ENCODE measurements at regions not wholly inside any gene's neighbourhood (a gene's known extent, or its start where the extent isn't known, plus 50 kb on each side); places are given as distances from the start of the nearest gene placed in this dataset.

DNA sequence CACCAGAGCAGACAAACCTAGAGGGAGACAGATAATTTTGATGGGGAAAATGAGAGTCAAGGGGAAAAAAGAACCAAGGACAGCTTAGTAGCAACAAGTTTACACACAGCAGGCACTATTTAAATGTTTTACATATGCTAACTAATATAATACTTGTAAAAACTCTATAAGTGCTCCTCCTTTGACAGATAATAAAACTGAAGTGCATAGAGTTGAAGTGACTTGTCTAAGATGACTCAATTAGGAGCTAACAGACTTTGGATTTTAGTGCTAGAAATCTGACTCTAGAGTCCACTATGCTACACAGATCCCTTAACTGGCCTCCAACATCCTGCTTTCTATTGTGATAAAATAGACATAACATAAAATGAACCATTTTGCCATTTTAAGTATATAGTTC is 506.9 kb downstream of the SATB2 start:
- TF ChIP-seq CTCF (IDR thresholded peaks at IDR 0.05; ENCODE audit: low read depth, low read length) (no peak), EZH2phosphoT487 (IDR thresholded peaks at IDR 0.05; ENCODE audit: low read depth) (no peak)

All from OCI-LY3 (cell line).